ENCODE measurements at regions not wholly inside any gene's neighbourhood (a gene's known extent, or its start where the extent isn't known, plus 50 kb on each side); places are given as distances from the start of the nearest gene placed in this dataset.

DNA sequence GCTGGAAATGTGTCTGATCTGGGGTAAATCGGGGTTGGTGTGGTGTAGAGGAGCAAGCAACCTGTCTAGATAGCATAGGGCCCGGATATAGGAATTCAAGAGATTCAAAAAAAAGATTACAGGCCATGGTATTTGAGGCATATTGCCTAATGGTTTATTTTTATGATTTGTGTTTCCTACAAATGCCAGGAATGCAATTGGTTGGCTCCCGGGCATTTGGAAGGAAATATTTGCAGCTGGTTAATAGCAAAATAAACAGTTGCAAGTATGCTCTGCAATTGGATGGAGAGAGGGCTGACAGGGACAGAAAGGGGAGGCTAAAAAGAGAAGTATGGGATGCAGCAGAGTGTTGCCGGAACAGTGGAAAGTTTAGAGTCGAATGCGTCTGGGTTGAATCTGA, 315.6 kb upstream of the ATP2B1 start:
- TF ChIP-seq, protein P1, sequence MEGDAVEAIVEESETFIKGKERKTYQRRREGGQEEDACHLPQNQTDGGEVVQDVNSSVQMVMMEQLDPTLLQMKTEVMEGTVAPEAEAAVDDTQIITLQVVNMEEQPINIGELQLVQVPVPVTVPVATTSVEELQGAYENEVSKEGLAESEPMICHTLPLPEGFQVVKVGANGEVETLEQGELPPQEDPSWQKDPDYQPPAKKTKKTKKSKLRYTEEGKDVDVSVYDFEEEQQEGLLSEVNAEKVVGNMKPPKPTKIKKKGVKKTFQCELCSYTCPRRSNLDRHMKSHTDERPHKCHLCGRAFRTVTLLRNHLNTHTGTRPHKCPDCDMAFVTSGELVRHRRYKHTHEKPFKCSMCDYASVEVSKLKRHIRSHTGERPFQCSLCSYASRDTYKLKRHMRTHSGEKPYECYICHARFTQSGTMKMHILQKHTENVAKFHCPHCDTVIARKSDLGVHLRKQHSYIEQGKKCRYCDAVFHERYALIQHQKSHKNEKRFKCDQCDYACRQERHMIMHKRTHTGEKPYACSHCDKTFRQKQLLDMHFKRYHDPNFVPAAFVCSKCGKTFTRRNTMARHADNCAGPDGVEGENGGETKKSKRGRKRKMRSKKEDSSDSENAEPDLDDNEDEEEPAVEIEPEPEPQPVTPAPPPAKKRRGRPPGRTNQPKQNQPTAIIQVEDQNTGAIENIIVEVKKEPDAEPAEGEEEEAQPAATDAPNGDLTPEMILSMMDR (IDR thresholded peaks at IDR 0.05; ENCODE audit: low read depth, low read length, poor library complexity, severe bottlenecking), result no peak
- no peak for TF ChIP-seq EZH2phosphoT487 (IDR thresholded peaks at IDR 0.05; ENCODE audit: borderline replicate concordance, low read length)
